22Rv1 (cell line): ENCODE measurements at regions not wholly inside any gene's neighbourhood (a gene's known extent, or its start where the extent isn't known, plus 50 kb on each side); places are given as distances from the start of the nearest gene placed in this dataset.

Source experiments
- H3K27ac ChIP-seq: fragments of 450-650 bp; 2 replicates; pipeline ENCODE4 v1.5.1; 2017
- ZFX ChIP-seq: fragments of 450-650 bp; IDR thresholded peaks from 2 replicates; pipeline ENCODE4 v1.6.1; 2017; ENCODE audit warnings: antibody characterized with exemption, borderline replicate concordance
- TF ChIP-seq, protein P1 (sequence below): fragments of 450-650 bp; IDR thresholded peaks from 2 replicates; pipeline ENCODE4 v1.5.1; 2017; ENCODE audit warnings: mild to moderate bottlenecking

DNA sequence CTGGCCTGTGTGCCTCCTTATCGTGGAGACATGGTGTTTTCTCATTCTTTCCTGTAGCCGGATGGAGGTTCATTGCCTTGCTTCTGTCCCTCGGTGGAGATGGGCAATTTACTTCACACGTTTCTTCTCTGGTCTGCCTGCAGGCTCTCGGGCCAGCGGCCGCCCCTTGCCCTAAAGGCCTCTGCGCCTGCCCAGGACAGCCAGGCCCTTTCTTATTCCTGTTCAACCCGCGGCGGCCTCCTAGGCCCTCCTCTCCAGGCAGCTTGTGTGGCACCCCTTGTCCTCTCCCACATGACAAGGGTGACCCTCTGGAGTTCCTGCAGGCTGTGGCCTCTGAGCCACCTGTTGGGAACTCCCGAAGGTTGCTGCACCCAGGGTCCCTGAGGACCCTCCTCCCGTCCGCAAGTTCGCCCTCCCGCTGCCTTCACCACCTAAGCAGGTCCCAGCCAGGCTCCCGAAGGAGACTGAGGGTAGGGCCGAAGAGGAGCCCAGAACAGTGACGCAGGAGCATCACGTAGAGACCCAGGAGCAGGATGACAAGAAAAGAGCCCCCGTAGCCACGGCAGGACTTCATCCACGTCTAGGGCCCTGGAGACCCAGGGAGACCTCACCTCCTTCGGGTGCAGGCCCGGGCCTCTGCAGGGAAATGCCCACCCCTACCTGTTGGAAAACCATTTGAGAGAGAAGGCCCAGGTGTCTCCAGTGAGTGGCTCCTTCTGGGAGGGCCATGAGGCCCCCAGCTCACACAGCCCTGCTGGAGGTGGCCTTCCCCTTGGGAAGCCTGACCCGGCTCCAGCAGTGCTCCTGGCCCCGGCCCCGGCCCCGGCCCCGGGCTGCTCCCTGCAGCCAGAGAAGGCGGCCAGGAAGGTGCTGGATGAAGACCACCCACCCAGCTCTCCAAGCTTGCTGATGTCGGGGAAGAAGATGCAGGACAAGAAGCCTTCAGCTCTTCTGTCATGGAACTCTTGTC lies 291.4 kb downstream of the TLE4 start:
- no peak overlapping the region for H3K27ac ChIP-seq
- TF ChIP-seq, protein P1, sequence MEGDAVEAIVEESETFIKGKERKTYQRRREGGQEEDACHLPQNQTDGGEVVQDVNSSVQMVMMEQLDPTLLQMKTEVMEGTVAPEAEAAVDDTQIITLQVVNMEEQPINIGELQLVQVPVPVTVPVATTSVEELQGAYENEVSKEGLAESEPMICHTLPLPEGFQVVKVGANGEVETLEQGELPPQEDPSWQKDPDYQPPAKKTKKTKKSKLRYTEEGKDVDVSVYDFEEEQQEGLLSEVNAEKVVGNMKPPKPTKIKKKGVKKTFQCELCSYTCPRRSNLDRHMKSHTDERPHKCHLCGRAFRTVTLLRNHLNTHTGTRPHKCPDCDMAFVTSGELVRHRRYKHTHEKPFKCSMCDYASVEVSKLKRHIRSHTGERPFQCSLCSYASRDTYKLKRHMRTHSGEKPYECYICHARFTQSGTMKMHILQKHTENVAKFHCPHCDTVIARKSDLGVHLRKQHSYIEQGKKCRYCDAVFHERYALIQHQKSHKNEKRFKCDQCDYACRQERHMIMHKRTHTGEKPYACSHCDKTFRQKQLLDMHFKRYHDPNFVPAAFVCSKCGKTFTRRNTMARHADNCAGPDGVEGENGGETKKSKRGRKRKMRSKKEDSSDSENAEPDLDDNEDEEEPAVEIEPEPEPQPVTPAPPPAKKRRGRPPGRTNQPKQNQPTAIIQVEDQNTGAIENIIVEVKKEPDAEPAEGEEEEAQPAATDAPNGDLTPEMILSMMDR: no peak
- no peak for TF ChIP-seq ZFX

DNA sequence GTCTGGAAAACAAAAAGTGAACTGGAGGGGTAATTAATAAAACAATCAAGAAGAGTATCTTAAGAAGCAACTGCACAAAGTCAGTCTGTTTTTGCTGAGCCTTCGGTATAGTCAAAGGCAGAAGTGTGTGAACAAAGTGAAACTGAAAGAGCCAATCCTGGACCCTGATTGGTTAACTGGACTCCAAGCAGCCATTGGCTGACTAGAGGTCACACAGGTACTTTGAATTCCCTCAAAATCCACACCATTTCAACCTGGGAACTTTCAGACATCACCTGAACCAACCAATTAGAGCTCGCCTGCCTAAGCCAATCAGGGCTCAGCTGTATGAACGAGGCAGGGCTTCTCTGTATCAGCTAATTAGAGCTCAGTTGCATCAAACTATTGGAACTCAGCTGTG lies 286.7 kb downstream of the TLE4 start:
- no peak overlapping the region for H3K27ac ChIP-seq
- TF ChIP-seq, protein P1: no peak

DNA sequence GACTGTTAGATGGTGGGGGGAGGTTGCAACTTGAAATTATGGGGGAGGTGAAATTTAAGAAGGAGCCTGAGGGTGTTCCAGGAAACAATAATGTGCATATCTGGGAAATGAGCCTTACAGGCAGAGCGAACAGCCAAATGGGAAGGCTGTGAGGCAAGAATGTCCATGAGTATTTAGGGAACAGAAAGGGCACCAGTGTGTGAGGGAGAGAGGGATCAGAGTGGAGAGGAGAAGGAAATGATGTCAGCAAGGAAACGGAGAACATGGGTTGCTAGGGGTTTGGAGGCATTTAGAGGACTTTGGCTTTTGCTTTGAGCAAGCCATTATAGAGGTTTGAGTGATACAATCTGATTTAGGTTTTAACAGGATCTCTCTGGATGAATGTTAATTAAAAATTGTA lies 285.4 kb downstream of the TLE4 start:
- no peak overlapping the region for H3K27ac ChIP-seq
- no peak for TF ChIP-seq ZFX

DNA sequence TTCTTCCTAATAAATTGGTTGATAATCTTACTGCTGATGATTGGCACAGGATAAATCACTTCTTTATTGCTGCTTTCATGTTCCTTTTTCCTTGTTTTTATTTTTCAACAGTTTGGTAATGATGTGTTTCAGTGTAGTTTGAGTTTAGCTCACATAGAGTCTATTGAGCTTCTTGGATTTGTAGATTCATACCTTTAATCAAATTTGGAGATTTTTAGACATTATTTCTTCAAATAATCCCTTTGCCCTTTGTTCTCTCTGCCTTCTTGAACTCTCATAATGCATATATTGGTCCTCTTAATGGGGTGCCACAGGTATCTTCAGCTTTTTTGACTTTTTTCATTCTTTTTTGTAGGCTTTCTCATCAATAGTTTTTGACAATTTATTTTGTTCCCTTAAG lies 275.3 kb downstream of the TLE4 start:
- no peak overlapping the region for H3K27ac ChIP-seq
- TF ChIP-seq, protein P1: no peak
- no peak for TF ChIP-seq ZFX

DNA sequence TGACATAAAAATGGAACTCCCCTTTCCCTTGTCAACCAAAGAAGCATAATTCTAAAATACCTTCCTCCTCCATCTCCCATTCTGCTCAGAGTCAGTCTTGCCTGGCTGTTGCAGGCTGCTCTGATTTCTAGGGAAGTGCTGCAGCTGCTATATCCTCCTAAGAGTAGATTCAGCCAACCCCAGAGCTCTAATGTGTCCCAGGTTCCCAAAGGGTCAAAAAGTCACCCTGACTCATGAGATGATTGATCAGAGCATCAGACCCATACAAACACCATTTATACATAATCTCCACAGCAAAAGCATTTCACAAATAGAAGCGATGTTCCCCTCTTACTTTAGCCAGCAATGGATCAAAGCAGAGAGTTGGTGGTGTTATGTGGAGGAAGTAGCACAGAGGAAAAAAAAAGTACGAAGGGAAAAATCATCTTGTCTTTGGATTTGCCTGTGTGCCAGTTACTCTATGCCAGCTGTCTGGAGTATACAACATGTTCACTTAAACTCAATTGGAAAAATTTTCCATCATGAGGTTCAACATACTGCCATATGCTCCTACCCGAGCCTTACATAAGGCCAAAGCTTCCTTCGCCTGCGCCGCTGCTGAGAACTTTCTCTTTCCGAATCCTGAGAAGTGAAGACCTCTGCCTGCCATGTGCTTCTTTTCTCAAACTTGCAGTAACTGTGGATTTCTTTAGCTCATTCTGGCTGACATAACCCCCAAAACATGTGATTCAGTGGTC lies 258.0 kb downstream of the TLE4 start:
- TF ChIP-seq, protein P1: no peak
- no peak for TF ChIP-seq ZFX
- H3K27ac ChIP-seq: no peak overlapping the region

DNA sequence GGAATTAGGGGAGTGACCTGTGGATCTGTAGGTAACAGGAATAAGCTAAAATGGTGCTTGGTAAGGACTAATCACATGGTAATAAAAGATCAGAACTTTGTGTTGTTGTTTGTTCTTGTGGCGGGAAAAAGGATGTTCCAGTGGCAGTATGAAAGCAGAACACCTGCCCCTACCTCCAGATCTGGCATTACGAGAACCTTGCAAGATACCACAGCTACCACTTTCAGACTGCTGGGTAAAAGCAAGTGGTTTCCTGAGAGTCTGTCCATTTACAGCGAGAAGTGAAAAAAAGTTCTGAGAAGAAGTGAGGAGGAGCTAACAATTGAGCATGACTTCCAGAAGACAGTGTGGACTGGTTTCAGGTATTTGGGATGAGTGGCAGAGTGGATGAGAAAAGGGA lies 252.5 kb downstream of the TLE4 start:
- no peak for TF ChIP-seq ZFX
- TF ChIP-seq, protein P1: no peak
- H3K27ac ChIP-seq: no peak overlapping the region

DNA sequence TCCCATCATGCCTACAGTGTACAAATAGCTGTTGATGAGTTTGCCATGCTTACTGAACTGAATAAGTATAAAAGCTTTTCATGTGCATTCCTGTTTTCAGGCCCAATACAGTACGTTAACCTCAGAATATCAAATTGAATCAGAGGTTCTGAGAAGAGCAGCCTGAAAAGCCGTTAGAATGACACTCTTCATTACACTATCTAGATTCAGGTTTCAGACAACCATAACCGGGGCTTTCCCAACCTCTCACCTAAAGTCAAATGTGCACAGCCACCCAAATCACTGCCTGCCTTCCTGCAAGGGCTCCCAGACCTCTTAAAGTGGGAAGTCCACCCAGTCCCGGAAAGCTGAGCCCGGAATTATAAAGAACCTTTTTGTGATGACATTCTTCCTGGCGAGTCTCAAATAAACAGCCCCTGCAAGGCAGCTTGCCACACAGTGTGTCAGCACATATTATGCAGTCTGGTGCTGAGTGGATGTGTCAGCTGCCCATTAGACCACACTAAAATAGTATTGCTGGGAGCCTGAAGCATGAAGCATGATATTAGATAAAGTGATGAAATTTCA lies 245.8 kb downstream of the TLE4 start:
- TF ChIP-seq, protein P1: no peak
- no peak for TF ChIP-seq ZFX
- no peak overlapping the region for H3K27ac ChIP-seq
